ENCODE measurements at regions not wholly inside any gene's neighbourhood (a gene's known extent, or its start where the extent isn't known, plus 50 kb on each side); places are given as distances from the start of the nearest gene placed in this dataset.

DNA sequence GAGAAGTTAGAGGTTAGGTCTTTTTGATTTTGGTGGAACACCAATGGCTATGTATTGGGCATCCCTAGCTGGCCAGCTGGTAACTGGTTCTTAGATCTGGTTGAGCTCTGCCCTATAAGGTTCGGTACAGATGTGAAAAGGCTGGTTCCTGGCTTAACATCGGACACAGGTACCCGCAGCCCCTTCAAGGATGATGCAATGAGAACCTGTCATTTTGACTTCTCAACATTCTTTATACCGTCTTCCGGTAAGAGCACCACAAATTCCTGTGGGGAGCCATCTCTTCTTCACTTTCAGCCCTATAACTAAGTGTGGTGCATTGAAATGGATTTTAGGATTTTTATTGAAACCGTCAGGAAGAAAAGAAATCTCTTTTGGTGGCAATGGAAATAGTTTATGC is 222.8 kb downstream of the ADAMTS9 start:
- Histone ChIP-seq H3K27me3 (ENCODE audit: control insufficient read depth, insufficient read depth, low read length) (no peaks in the 10 kb centered on the region), H3K4me1 (ENCODE audit: control insufficient read depth, insufficient read depth, low read length) (no peaks in the 10 kb centered on the region), H3K9ac (ENCODE audit: low read depth, low read length) (no peak overlapping the region), H3K9me3 (ENCODE audit: control insufficient read depth, insufficient read depth, low read length) (no peaks in the 10 kb centered on the region), H3K4me3 (ENCODE audit: low read depth, low read length) (no peak overlapping the region), H3K36me3 (ENCODE audit: control insufficient read depth, insufficient read depth, low read length) (no peaks in the 10 kb centered on the region)

DNA sequence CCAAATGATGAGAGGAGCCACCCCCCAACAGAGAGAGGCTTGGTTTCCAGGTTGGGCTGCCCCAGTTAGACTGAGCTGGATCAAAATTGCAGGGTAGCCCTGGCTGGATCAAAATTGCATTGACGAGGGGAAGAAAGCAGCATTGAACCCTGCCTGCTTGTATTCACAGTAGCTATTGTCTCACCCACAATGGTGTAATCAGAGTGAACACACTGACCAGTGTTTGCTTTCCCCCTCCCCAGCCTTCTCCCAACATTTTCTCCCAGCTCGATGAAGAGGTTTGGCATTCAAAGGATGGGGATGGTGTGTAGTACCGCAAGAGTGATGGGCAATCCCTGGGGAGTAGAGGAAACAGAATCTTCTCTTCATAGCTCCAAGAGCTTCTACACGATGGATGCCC is 223.8 kb downstream of the ADAMTS9 start:
- Histone ChIP-seq H3K27me3 (ENCODE audit: control insufficient read depth, insufficient read depth, low read length) (no peaks in the 10 kb centered on the region), H3K4me1 (ENCODE audit: control insufficient read depth, insufficient read depth, low read length) (no peaks in the 10 kb centered on the region), H3K9me3 (ENCODE audit: control insufficient read depth, insufficient read depth, low read length) (no peaks in the 10 kb centered on the region), H3K4me3 (ENCODE audit: low read depth, low read length) (no peak overlapping the region), H3K36me3 (ENCODE audit: control insufficient read depth, insufficient read depth, low read length) (no peaks in the 10 kb centered on the region), H3K9ac (ENCODE audit: low read depth, low read length) (no peak overlapping the region)

DNA sequence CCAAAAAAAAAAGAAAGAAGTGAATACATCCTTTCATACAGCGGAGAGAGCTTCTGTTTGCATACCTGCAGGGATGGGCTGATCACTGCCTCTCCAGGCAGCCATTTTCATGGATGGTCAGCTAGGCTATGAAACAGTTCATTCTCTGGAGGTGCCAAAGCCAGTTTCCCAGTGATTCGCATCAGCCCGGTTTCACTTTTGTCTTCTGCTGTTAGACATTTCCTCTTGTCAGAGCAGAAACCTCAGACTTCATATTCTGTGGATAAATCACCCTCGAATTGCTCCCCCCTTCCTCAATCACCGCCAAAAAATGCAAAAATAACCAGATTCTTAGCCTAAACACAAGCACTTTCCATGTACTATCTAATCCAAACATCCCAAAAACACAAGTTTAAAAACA is 225.6 kb downstream of the ADAMTS9 start:
- H3K4me3 ChIP-seq (ENCODE audit: low read depth, low read length) = no peak overlapping the region
- no peaks in the 10 kb centered on the region for H3K4me1 ChIP-seq (ENCODE audit: control insufficient read depth, insufficient read depth, low read length)
- no peaks in the 10 kb centered on the region for H3K27me3 ChIP-seq (ENCODE audit: control insufficient read depth, insufficient read depth, low read length)
- H3K36me3 ChIP-seq (ENCODE audit: control insufficient read depth, insufficient read depth, low read length) = no peaks in the 10 kb centered on the region
- no peaks in the 10 kb centered on the region for H3K9me3 ChIP-seq (ENCODE audit: control insufficient read depth, insufficient read depth, low read length)
- no peak overlapping the region for H3K9ac ChIP-seq (ENCODE audit: low read depth, low read length)

DNA sequence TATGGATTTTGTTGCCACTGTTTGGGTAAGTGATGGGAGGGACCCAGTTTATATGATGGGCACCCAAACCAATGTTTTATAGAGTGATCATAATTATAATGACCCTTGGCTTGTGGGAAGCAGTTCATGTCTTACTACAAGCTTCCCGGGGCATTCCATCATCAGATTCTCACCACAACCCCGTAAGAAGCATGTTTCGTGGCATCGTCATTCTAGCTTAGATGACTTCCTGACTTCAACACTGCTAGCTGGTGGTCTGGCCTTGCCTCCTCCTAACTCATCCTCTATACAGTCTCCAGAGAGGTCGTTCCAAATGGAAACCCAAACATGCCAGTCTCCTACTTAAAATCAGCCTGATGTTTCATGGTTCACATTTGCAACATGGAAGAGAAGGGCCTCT is 226.9 kb downstream of the ADAMTS9 start:
- no peaks in the 10 kb centered on the region for H3K36me3 ChIP-seq (ENCODE audit: control insufficient read depth, insufficient read depth, low read length)
- no peaks in the 10 kb centered on the region for H3K9me3 ChIP-seq (ENCODE audit: control insufficient read depth, insufficient read depth, low read length)
- no peaks in the 10 kb centered on the region for H3K4me1 ChIP-seq (ENCODE audit: control insufficient read depth, insufficient read depth, low read length)
- H3K9ac ChIP-seq (ENCODE audit: low read depth, low read length) = no peak overlapping the region
- no peak overlapping the region for H3K4me3 ChIP-seq (ENCODE audit: low read depth, low read length)
- H3K27me3 ChIP-seq (ENCODE audit: control insufficient read depth, insufficient read depth, low read length) = no peaks in the 10 kb centered on the region

DNA sequence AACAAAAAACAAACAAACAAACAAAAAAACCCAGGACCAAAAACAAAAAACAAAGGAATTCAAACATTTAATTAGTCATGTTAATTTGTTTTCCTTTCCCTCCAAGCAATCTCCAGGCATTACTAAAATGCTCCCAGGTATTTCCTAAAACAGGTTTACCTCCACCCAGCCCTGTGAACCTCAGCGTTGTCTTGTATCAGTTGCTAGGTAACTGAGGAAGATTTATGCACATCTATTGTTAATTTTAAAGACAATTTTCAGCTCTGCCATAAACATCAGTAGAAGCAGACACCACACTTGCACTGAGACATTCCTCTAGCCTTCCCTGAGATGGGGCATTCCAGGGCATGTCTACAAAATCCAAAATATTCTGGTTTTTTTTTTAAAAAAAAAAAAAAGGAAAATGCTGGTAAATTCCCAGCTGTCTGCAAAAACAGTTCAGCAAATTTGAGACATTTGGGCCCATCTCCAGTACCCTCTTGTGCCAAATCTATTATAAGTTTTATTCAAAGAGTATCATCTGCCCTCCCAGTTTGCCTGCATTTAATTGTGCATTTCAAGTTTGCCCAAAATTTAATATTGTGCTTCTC is 227.6 kb downstream of the ADAMTS9 start:
- H3K36me3 ChIP-seq (ENCODE audit: control insufficient read depth, insufficient read depth, low read length) = no peaks in the 10 kb centered on the region
- H3K4me3 ChIP-seq (ENCODE audit: low read depth, low read length) = no peak overlapping the region
- no peaks in the 10 kb centered on the region for H3K9me3 ChIP-seq (ENCODE audit: control insufficient read depth, insufficient read depth, low read length)
- no peaks in the 10 kb centered on the region for H3K27me3 ChIP-seq (ENCODE audit: control insufficient read depth, insufficient read depth, low read length)
- no peaks in the 10 kb centered on the region for H3K4me1 ChIP-seq (ENCODE audit: control insufficient read depth, insufficient read depth, low read length)
- H3K9ac ChIP-seq (ENCODE audit: low read depth, low read length) = no peak overlapping the region

DNA sequence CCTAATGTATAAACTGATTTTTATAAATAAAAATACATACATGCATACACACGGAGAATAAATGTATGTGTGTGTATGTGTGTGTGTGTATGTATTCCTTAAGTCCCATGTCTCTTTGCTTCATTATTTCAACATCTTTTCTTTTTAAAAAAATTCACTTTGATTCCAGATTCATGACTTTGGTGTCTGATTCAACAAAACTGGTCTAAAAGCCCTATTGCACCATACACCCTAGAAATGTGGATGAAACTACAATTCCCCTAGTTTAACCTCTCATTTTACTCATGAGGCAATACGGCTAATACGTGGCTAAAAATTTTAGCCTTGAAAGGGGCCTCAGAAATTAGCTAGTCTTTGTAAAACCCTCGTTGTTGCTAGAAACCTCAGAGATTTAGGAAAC is 228.1 kb downstream of the ADAMTS9 start:
- Histone ChIP-seq H3K9me3 (ENCODE audit: control insufficient read depth, insufficient read depth, low read length) (no peaks in the 10 kb centered on the region), H3K4me3 (ENCODE audit: low read depth, low read length) (no peak overlapping the region), H3K9ac (ENCODE audit: low read depth, low read length) (no peak overlapping the region), H3K4me1 (ENCODE audit: control insufficient read depth, insufficient read depth, low read length) (no peaks in the 10 kb centered on the region), H3K27me3 (ENCODE audit: control insufficient read depth, insufficient read depth, low read length) (no peaks in the 10 kb centered on the region), H3K36me3 (ENCODE audit: control insufficient read depth, insufficient read depth, low read length) (no peaks in the 10 kb centered on the region)

DNA sequence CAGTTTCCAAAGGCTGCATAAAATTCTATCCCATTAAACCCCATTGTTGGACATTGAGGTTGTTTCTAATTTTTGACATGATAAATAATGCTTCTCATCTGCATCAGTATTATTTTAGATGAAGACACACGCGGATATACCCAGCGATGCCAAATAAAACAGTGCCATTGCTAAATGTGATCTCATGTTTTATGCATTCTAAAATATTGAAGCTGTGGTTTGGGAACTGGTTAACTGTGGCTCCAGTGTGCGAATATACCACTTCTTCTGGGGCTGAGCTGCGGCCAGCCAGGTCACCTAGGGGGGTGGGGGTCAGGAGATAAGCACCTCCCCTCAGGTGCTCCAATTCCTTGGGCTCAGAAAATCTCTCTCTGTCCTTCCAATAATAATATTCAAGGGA is 230.0 kb downstream of the ADAMTS9 start:
- Histone ChIP-seq H3K9me3 (ENCODE audit: control insufficient read depth, insufficient read depth, low read length) (no peaks in the 10 kb centered on the region), H3K4me3 (ENCODE audit: low read depth, low read length) (no peak overlapping the region), H3K27me3 (ENCODE audit: control insufficient read depth, insufficient read depth, low read length) (no peaks in the 10 kb centered on the region), H3K36me3 (ENCODE audit: control insufficient read depth, insufficient read depth, low read length) (no peaks in the 10 kb centered on the region), H3K4me1 (ENCODE audit: control insufficient read depth, insufficient read depth, low read length) (no peaks in the 10 kb centered on the region), H3K9ac (ENCODE audit: low read depth, low read length) (no peak overlapping the region)

DNA sequence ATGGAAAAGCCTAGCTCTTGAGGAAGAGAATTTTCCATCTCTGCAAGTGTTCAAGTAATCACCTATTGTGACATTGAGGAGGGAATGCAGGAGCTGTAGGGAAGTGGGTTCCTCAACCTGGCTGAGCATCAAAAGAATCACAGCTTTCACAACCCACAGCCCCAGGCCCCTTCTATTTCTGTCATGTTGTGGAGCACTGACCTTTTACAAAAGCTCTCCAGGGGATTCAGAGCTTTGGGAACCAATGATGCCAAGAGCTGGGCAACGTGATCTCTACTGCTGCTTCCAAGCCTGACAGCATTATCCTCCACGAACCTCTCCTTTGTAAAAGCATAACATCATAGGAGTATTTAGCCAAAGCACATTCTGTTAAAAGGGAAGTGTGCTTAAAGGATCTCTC is 231.1 kb downstream of the ADAMTS9 start:
- Histone ChIP-seq H3K4me1 (ENCODE audit: control insufficient read depth, insufficient read depth, low read length) (no peaks in the 10 kb centered on the region), H3K9ac (ENCODE audit: low read depth, low read length) (no peak overlapping the region), H3K36me3 (ENCODE audit: control insufficient read depth, insufficient read depth, low read length) (no peaks in the 10 kb centered on the region), H3K4me3 (ENCODE audit: low read depth, low read length) (no peak overlapping the region), H3K9me3 (ENCODE audit: control insufficient read depth, insufficient read depth, low read length) (no peaks in the 10 kb centered on the region), H3K27me3 (ENCODE audit: control insufficient read depth, insufficient read depth, low read length) (no peaks in the 10 kb centered on the region)

DNA sequence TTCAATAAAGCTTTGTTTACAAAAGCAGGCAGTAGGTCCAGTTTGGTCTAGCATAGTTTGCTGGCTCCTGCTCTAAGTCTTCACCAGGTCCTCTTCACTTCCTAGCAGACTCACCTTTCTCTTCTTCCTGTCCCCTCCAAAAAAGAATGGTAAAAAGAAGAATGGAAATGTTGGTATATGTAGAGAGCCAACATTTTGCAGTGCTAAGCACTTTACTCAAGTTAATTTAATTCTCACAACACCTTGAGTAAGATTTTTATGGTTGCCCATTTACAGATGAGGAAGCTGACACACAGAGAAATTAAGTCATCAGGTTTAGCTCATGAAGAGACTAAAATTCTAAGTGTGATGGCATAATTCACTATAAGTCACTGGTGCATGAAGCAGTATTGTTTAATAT is 230.1 kb upstream of the PRICKLE2 start:
- Histone ChIP-seq H3K9ac (ENCODE audit: low read depth, low read length) (no peak overlapping the region), H3K27me3 (ENCODE audit: control insufficient read depth, insufficient read depth, low read length) (no peaks in the 10 kb centered on the region), H3K4me3 (ENCODE audit: low read depth, low read length) (no peak overlapping the region), H3K36me3 (ENCODE audit: control insufficient read depth, insufficient read depth, low read length) (no peaks in the 10 kb centered on the region), H3K4me1 (ENCODE audit: control insufficient read depth, insufficient read depth, low read length) (no peaks in the 10 kb centered on the region), H3K9me3 (ENCODE audit: control insufficient read depth, insufficient read depth, low read length) (no peaks in the 10 kb centered on the region)

DNA sequence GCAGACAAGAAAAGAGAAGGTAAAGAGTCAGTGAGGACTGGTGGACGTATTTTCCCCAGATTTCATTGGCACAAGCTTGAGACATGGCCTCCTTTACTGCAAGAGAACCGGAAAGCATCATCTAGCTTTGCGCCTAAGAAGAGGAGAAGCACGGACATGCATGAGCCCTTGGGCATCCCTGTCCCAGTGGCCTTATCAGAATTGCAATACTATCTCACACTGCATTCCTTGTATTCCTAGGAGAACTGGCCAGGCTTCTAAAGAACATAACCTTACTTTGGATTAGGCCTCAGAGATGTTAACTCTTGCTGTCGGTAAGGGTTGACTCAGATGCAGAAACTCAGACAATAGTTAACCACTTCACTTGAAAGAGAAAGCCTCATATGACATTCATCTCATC is 229.5 kb upstream of the PRICKLE2 start:
- H3K9me3 ChIP-seq (ENCODE audit: control insufficient read depth, insufficient read depth, low read length) = no peaks in the 10 kb centered on the region
- H3K4me1 ChIP-seq (ENCODE audit: control insufficient read depth, insufficient read depth, low read length) = no peaks in the 10 kb centered on the region
- H3K9ac ChIP-seq (ENCODE audit: low read depth, low read length) = no peak overlapping the region
- H3K36me3 ChIP-seq (ENCODE audit: control insufficient read depth, insufficient read depth, low read length) = no peaks in the 10 kb centered on the region
- H3K27me3 ChIP-seq (ENCODE audit: control insufficient read depth, insufficient read depth, low read length) = no peaks in the 10 kb centered on the region
- H3K4me3 ChIP-seq (ENCODE audit: low read depth, low read length) = no peak overlapping the region

DNA sequence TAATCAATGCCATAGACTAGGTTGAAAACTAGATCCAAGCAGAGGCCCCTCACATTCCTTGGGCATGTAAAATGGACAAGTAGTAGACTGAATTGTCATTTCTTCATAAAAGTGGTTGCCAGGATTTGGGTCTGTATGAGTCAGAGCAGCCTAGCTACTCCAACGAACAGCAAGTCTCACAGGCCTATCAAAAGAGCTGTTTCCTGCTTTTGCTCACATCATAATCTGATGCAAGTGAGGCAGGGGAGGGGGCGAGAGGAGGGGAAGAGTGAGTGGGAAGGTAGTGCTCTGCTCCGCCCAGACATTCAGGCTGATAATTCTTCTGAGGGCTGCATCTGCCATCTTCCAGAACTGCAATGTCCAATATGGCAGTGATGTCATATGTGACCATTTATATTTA is 228.9 kb upstream of the PRICKLE2 start:
- Histone ChIP-seq H3K4me3 (ENCODE audit: low read depth, low read length) (no peak overlapping the region), H3K4me1 (ENCODE audit: control insufficient read depth, insufficient read depth, low read length) (no peaks in the 10 kb centered on the region), H3K9ac (ENCODE audit: low read depth, low read length) (no peak overlapping the region), H3K9me3 (ENCODE audit: control insufficient read depth, insufficient read depth, low read length) (no peaks in the 10 kb centered on the region), H3K27me3 (ENCODE audit: control insufficient read depth, insufficient read depth, low read length) (no peaks in the 10 kb centered on the region), H3K36me3 (ENCODE audit: control insufficient read depth, insufficient read depth, low read length) (no peaks in the 10 kb centered on the region)

DNA sequence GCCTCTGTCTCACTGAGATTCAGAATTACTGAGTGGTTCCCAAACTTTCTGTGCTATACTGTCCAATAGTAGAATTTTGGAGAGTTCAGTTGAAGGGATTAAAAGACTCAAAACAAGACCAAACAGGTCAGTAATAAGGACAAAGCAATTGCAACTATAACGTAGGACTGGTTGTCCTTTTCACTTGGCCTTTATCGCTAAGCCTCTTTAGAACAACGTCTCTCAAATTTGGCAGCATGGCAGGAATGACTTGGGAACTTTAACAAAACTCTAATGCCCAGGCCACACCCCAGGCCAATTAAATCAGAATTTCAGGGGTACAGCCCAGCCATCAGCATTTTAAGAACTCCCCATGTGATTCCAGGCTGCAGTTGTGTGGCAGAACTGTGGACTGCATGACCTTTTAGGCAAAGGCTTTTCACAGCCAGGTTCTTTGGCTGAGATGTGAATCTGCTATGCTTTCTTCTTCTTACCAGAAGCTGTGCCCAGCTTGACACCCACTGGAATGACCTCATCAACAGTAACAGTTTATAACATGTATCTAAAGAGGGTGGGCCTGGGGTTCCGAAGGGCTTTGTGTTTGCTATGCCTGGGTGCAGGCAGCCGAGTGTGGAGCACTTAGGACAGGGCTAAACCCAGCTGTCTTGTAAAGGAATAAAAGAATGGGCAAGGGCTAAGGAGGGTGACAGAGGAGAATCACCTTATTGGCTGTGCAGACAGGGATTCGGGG is 226.2 kb upstream of the PRICKLE2 start:
- Histone ChIP-seq H3K4me3 (ENCODE audit: low read depth, low read length) (no peak overlapping the region), H3K4me1 (ENCODE audit: control insufficient read depth, insufficient read depth, low read length) (peaks cover 3% of the 10 kb centered on the region), H3K36me3 (ENCODE audit: control insufficient read depth, insufficient read depth, low read length) (no peaks in the 10 kb centered on the region), H3K9me3 (ENCODE audit: control insufficient read depth, insufficient read depth, low read length) (no peaks in the 10 kb centered on the region), H3K27me3 (ENCODE audit: control insufficient read depth, insufficient read depth, low read length) (peaks cover 9% of the 10 kb centered on the region), H3K9ac (ENCODE audit: low read depth, low read length) (no peak overlapping the region)

Data from iPS-15b (cell line).